ENCODE measurements at regions not wholly inside any gene's neighbourhood (a gene's known extent, or its start where the extent isn't known, plus 50 kb on each side); places are given as distances from the start of the nearest gene placed in this dataset.

- Histone ChIP-seq H3K4me1 (ENCODE audit: insufficient read depth) (0 out of 2 replicates have a peak, but pooled peaks cover 4% of the 10 kb centered on the region), H3K27ac (no peak overlapping the region), H3K36me3 (ENCODE audit: low read depth) (no peaks in the 10 kb centered on the region), H3K27me3 (replicated peaks; ENCODE audit: insufficient read depth) (no peaks in the 10 kb centered on the region), H3K9me2 (ENCODE audit: insufficient read depth) (no peaks in the 10 kb centered on the region), H3K9me3 (ENCODE audit: low read depth) (no peaks in the 10 kb centered on the region), H3K9ac (no peak overlapping the region), H3F3A (ENCODE audit: insufficient read depth) (no peaks in the 10 kb centered on the region), H3K4me3 (no peak overlapping the region), H2AFZ (no peak overlapping the region), H3K79me2 (ENCODE audit: insufficient read depth) (no peaks in the 10 kb centered on the region), H3K4me2 (ENCODE audit: unreplicated experiment) (no peak overlapping the region), H4K20me1 (ENCODE audit: insufficient read depth) (no peaks in the 10 kb centered on the region)
- TF ChIP-seq EZH2 (IDR thresholded peaks at IDR 0.05; ENCODE audit: insufficient read depth, poor library complexity, severe bottlenecking) (no peak), EZH2phosphoT487 (IDR thresholded peaks at IDR 0.05; ENCODE audit: insufficient read depth, low read depth) (no peak)
- in situ Hi-C loops (cut with MboI), result no loop called here
- 36 to 37% methylated on average over 3 of the region's 3 CpGs for WGBS, 2 experiments (ENCODE audit: low coverage in 1 of 2, low lambda C conversion rate in 2 of 2, missing lambda C conversion rate in 2 of 2)
- no peak for DNase-seq
Observed at GRCh38 chr6:21845018-21845417, 251.5 kb downstream of the SOX4 start.

- Histone ChIP-seq H3K4me1 (ENCODE audit: insufficient read depth) (0 out of 2 replicates have a peak, but pooled peaks cover 2% of the 10 kb centered on the region), H3F3A (ENCODE audit: insufficient read depth) (no peaks in the 10 kb centered on the region), H3K4me3 (no peak overlapping the region), H3K9me3 (ENCODE audit: low read depth) (no peaks in the 10 kb centered on the region), H3K27me3 (replicated peaks; ENCODE audit: insufficient read depth) (no peaks in the 10 kb centered on the region), H2AFZ (no peak overlapping the region), H3K4me2 (ENCODE audit: unreplicated experiment) (no peak overlapping the region), H3K9ac (no peak overlapping the region), H3K27ac (no peak overlapping the region), H4K20me1 (ENCODE audit: insufficient read depth) (no peaks in the 10 kb centered on the region), H3K79me2 (ENCODE audit: insufficient read depth) (no peaks in the 10 kb centered on the region), H3K36me3 (ENCODE audit: low read depth) (no peaks in the 10 kb centered on the region), H3K9me2 (ENCODE audit: insufficient read depth) (no peaks in the 10 kb centered on the region)
- no peak for DNase-seq
- TF ChIP-seq EZH2phosphoT487 (IDR thresholded peaks at IDR 0.05; ENCODE audit: insufficient read depth, low read depth) (no peak), EZH2 (IDR thresholded peaks at IDR 0.05; ENCODE audit: insufficient read depth, poor library complexity, severe bottlenecking) (no peak)
- 62 to 66% methylated on average over 6 of the region's 6 CpGs for WGBS, 2 experiments (ENCODE audit: low coverage in 1 of 2, low lambda C conversion rate in 2 of 2, missing lambda C conversion rate in 2 of 2)
- in situ Hi-C loops (cut with MboI), result no loop called here
Observed at GRCh38 chr6:21845439-21846140, 252.0 kb downstream of the SOX4 start.

GRCh38 chr6:21846541-21847451 is 253.2 kb downstream of the SOX4 start:
- 85 to 86% methylated on average over 12 of the region's 12 CpGs for WGBS, 2 experiments (ENCODE audit: low coverage in 1 of 2, low lambda C conversion rate in 2 of 2, missing lambda C conversion rate in 2 of 2)
- Histone ChIP-seq H2AFZ (no peak overlapping the region), H3K4me1 (ENCODE audit: insufficient read depth) (no peaks in the 10 kb centered on the region)

GRCh38 chr6:21847711-21848480 is 254.3 kb downstream of the SOX4 start:
- Histone ChIP-seq H4K20me1 (ENCODE audit: insufficient read depth) (no peaks in the 10 kb centered on the region), H3F3A (ENCODE audit: insufficient read depth) (no peaks in the 10 kb centered on the region), H3K9ac (no peak overlapping the region), H2AFZ (no peak overlapping the region), H3K4me3 (no peak overlapping the region), H3K9me3 (ENCODE audit: low read depth) (no peaks in the 10 kb centered on the region), H3K79me2 (ENCODE audit: insufficient read depth) (no peaks in the 10 kb centered on the region), H3K36me3 (ENCODE audit: low read depth) (no peaks in the 10 kb centered on the region), H3K27ac (no peak overlapping the region), H3K9me2 (ENCODE audit: insufficient read depth) (no peaks in the 10 kb centered on the region), H3K27me3 (replicated peaks; ENCODE audit: insufficient read depth) (no peaks in the 10 kb centered on the region), H3K4me1 (ENCODE audit: insufficient read depth) (no peaks in the 10 kb centered on the region), H3K4me2 (ENCODE audit: unreplicated experiment) (no peak overlapping the region)
- TF ChIP-seq EZH2phosphoT487 (IDR thresholded peaks at IDR 0.05; ENCODE audit: insufficient read depth, low read depth) (no peak), EZH2 (IDR thresholded peaks at IDR 0.05; ENCODE audit: insufficient read depth, poor library complexity, severe bottlenecking) (no peak)
- WGBS, 2 experiments (ENCODE audit: low coverage in 1 of 2, low lambda C conversion rate in 2 of 2, missing lambda C conversion rate in 2 of 2), result 70 to 71% methylated on average over 5 of the region's 5 CpGs
- DNase-seq, result peak; percentile 8
- in situ Hi-C loops (cut with MboI), result no loop called here

More at GRCh38 chr6:21846541-21847451, 253.2 kb downstream of the SOX4 start:
- Histone ChIP-seq H3K9me3 (ENCODE audit: low read depth) (no peaks in the 10 kb centered on the region), H3K27ac (no peak overlapping the region), H3K27me3 (replicated peaks; ENCODE audit: insufficient read depth) (no peaks in the 10 kb centered on the region), H3K9me2 (ENCODE audit: insufficient read depth) (no peaks in the 10 kb centered on the region), H3K4me3 (no peak overlapping the region), H3K4me2 (ENCODE audit: unreplicated experiment) (no peak overlapping the region), H3K79me2 (ENCODE audit: insufficient read depth) (no peaks in the 10 kb centered on the region), H3K36me3 (ENCODE audit: low read depth) (no peaks in the 10 kb centered on the region), H4K20me1 (ENCODE audit: insufficient read depth) (no peaks in the 10 kb centered on the region), H3F3A (ENCODE audit: insufficient read depth) (no peaks in the 10 kb centered on the region), H3K9ac (no peak overlapping the region)
- TF ChIP-seq EZH2phosphoT487 (IDR thresholded peaks at IDR 0.05; ENCODE audit: insufficient read depth, low read depth), result no peak
- TF ChIP-seq EZH2 (IDR thresholded peaks at IDR 0.05; ENCODE audit: insufficient read depth, poor library complexity, severe bottlenecking), result no peak
- in situ Hi-C loops (cut with MboI), result no loop called here
- no peak for DNase-seq
